ENCODE measurements at regions not wholly inside any gene's neighbourhood (a gene's known extent, or its start where the extent isn't known, plus 50 kb on each side); places are given as distances from the start of the nearest gene placed in this dataset.

DNA sequence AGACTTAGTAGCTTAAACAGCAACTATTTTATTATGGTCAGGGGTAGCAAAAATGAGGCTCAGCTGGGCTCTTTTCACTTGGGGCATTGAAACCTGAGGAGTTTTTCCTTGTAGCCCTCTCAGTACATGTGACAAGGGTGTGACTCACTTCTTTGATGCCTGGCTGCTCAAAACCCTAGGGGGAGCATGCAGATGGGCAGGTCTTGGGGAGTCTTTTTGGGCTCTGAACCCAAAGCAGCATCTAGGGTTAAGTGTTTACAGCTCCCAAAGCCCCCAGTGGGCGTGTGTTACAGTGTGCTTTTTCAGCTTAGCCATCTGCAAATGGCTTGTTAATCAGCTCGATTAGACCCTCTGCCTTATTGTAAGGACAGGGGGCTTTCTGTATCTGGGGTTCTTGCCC lies 1752.7 kb downstream of the PCDH7 start:
- Histone ChIP-seq H3K27me3 (ENCODE audit: control insufficient read depth in 1 of 2, insufficient read depth in 2 of 2, low read length in 2 of 2) (no peaks in the 10 kb centered on the region), H3K9me3 (ENCODE audit: low read length) (no peaks in the 10 kb centered on the region), H3K4me3 (ENCODE audit: low read depth in 1 of 2, low read length in 2 of 2) (no peak overlapping the region), H3K27ac (ENCODE audit: low read depth, low read length) (no peak overlapping the region), H3K36me3 (ENCODE audit: insufficient read depth, low read length) (no peaks in the 10 kb centered on the region), H3K9ac (ENCODE audit: low read length) (no peak overlapping the region), H3K4me1 (ENCODE audit: insufficient read depth, low read length) (no peaks in the 10 kb centered on the region)

DNA sequence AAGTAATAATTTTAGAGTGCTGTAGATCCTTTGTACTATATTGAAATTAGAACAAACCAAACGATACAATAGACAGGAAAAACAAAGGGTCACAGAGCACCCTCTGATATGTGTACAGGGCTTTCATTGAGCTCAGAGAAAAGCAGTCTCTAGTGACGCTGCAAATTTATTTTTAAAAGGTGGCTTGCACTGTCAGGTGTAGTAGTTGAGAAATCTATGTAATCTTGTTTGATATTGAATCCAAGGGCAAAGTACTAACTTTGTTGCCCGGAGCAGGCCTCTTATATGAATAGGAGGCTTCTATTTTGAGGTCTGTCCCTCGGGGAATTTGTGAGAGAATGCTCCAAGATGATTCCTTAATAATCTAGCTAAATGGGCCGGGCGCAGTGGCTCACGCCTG lies 1755.5 kb downstream of the PCDH7 start:
- no peak overlapping the region for H3K27ac ChIP-seq (ENCODE audit: low read depth, low read length)

DNA sequence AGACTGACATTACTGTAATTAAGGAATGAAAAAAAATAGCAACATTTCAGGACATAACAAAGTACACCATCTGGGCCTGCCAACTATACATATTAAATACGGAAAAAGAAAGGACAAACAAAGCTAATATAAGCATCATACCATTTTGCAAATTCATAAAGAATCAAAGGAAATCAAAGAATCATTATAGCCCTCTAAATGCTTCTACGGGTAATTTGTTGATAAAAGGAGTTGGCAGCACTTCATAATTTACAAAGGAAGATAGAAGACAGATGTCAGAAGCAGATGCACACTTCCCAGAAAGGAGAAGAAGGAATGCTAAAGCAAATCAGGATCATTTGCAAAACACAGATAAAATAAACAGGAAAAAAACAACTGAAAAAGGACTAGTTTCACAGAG lies 1757.3 kb downstream of the PCDH7 start:
- no peak overlapping the region for H3K4me3 ChIP-seq (ENCODE audit: low read depth in 1 of 2, low read length in 2 of 2)
- H3K9ac ChIP-seq (ENCODE audit: low read length) = no peak overlapping the region
- H3K27me3 ChIP-seq (ENCODE audit: control insufficient read depth in 1 of 2, insufficient read depth in 2 of 2, low read length in 2 of 2) = no peaks in the 10 kb centered on the region
- H3K27ac ChIP-seq (ENCODE audit: low read depth, low read length) = no peak overlapping the region
- H3K36me3 ChIP-seq (ENCODE audit: insufficient read depth, low read length) = no peaks in the 10 kb centered on the region
- no peaks in the 10 kb centered on the region for H3K9me3 ChIP-seq (ENCODE audit: low read length)
- H3K4me1 ChIP-seq (ENCODE audit: insufficient read depth, low read length) = no peaks in the 10 kb centered on the region

More for the DNA sequence above, 1755.5 kb downstream of the PCDH7 start:
- Histone ChIP-seq H3K4me3 (ENCODE audit: low read depth in 1 of 2, low read length in 2 of 2) (no peak overlapping the region), H3K4me1 (ENCODE audit: insufficient read depth, low read length) (no peaks in the 10 kb centered on the region), H3K27me3 (ENCODE audit: control insufficient read depth in 1 of 2, insufficient read depth in 2 of 2, low read length in 2 of 2) (no peaks in the 10 kb centered on the region), H3K9me3 (ENCODE audit: low read length) (no peaks in the 10 kb centered on the region), H3K36me3 (ENCODE audit: insufficient read depth, low read length) (no peaks in the 10 kb centered on the region), H3K9ac (ENCODE audit: low read length) (no peak overlapping the region)

- no peaks in the 10 kb centered on the region for H3K27me3 ChIP-seq (ENCODE audit: control insufficient read depth in 1 of 2, insufficient read depth in 2 of 2, low read length in 2 of 2)
- H3K4me3 ChIP-seq (ENCODE audit: low read depth in 1 of 2, low read length in 2 of 2) = no peak overlapping the region
- H3K4me1 ChIP-seq (ENCODE audit: insufficient read depth, low read length) = no peaks in the 10 kb centered on the region
- H3K9ac ChIP-seq (ENCODE audit: low read length) = no peak overlapping the region
- H3K9me3 ChIP-seq (ENCODE audit: low read length) = no peaks in the 10 kb centered on the region
- H3K27ac ChIP-seq (ENCODE audit: low read depth, low read length) = no peak overlapping the region
- H3K36me3 ChIP-seq (ENCODE audit: insufficient read depth, low read length) = no peaks in the 10 kb centered on the region
Observed at GRCh38 chr4:32485956-32486355, 1765.8 kb downstream of the PCDH7 start.

- Histone ChIP-seq H3K4me1 (ENCODE audit: insufficient read depth, low read length) (no peaks in the 10 kb centered on the region), H3K27ac (ENCODE audit: low read depth, low read length) (no peak overlapping the region), H3K9ac (ENCODE audit: low read length) (no peak overlapping the region), H3K27me3 (ENCODE audit: control insufficient read depth in 1 of 2, insufficient read depth in 2 of 2, low read length in 2 of 2) (no peaks in the 10 kb centered on the region), H3K36me3 (ENCODE audit: insufficient read depth, low read length) (no peaks in the 10 kb centered on the region), H3K9me3 (ENCODE audit: low read length) (no peaks in the 10 kb centered on the region), H3K4me3 (ENCODE audit: low read depth in 1 of 2, low read length in 2 of 2) (no peak overlapping the region)
Observed at GRCh38 chr4:32488690-32489089, 1768.5 kb downstream of the PCDH7 start.

DNA sequence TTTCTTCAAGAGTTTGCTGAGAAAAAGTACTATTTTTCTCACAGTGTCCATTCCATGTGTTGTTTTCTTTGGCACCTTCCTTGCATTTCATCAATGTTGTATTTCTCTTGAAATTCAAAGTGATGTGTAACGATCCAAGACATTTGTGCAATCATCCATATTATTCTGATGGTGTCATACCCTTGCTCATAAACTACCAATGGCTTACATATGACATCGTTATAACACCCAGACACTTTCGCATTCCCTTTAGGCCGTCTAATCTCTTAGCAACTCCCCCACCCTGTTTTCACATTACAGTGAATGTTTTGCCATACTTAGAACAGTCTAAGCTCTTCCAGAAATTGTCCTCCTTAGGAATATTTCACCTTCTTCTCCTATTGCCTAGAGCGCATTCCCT lies 1779.0 kb downstream of the PCDH7 start:
- Histone ChIP-seq H3K4me3 (ENCODE audit: low read depth in 1 of 2, low read length in 2 of 2) (no peak overlapping the region), H3K36me3 (ENCODE audit: insufficient read depth, low read length) (no peaks in the 10 kb centered on the region), H3K27ac (ENCODE audit: low read depth, low read length) (no peak overlapping the region), H3K9me3 (ENCODE audit: low read length) (no peaks in the 10 kb centered on the region), H3K4me1 (ENCODE audit: insufficient read depth, low read length) (no peaks in the 10 kb centered on the region), H3K27me3 (ENCODE audit: control insufficient read depth in 1 of 2, insufficient read depth in 2 of 2, low read length in 2 of 2) (no peaks in the 10 kb centered on the region), H3K9ac (ENCODE audit: low read length) (no peak overlapping the region)

DNA sequence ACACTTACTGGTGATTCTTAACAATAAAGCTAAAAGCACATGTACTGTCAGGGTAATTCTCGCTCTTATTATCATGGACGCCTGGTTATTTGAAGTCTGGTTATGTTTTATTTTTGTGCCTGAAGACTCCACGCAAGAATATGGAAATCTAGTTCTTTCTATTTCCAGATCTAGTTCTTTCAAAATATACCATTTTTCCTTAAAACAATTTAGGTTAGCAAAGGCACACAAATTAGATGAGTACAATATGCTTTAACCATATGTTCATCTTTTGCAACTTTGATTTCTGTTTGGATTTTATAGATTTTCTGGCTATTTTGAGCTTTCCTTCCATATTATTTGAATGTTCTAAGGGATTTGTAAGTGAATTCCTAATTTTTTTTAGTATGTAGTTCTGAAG lies 1783.1 kb downstream of the PCDH7 start:
- no peaks in the 10 kb centered on the region for H3K36me3 ChIP-seq (ENCODE audit: insufficient read depth, low read length)
- no peak overlapping the region for H3K4me3 ChIP-seq (ENCODE audit: low read depth in 1 of 2, low read length in 2 of 2)
- no peak overlapping the region for H3K27ac ChIP-seq (ENCODE audit: low read depth, low read length)
- no peaks in the 10 kb centered on the region for H3K27me3 ChIP-seq (ENCODE audit: control insufficient read depth in 1 of 2, insufficient read depth in 2 of 2, low read length in 2 of 2)
- H3K9ac ChIP-seq (ENCODE audit: low read length) = no peak overlapping the region
- H3K4me1 ChIP-seq (ENCODE audit: insufficient read depth, low read length) = no peaks in the 10 kb centered on the region
- H3K9me3 ChIP-seq (ENCODE audit: low read length) = no peaks in the 10 kb centered on the region

- Histone ChIP-seq H3K36me3 (ENCODE audit: insufficient read depth, low read length) (no peaks in the 10 kb centered on the region), H3K4me3 (ENCODE audit: low read depth in 1 of 2, low read length in 2 of 2) (no peak overlapping the region), H3K27ac (ENCODE audit: low read depth, low read length) (no peak overlapping the region), H3K27me3 (ENCODE audit: control insufficient read depth in 1 of 2, insufficient read depth in 2 of 2, low read length in 2 of 2) (no peaks in the 10 kb centered on the region), H3K9ac (ENCODE audit: low read length) (no peak overlapping the region), H3K4me1 (ENCODE audit: insufficient read depth, low read length) (no peaks in the 10 kb centered on the region), H3K9me3 (ENCODE audit: low read length) (no peaks in the 10 kb centered on the region)
Observed at GRCh38 chr4:32506067-32506466, 1785.9 kb downstream of the PCDH7 start.

GRCh38 chr4:32519060-32519459 lies 1798.9 kb downstream of the PCDH7 start:
- no peak overlapping the region for H3K4me3 ChIP-seq (ENCODE audit: low read depth in 1 of 2, low read length in 2 of 2)
- H3K4me1 ChIP-seq (ENCODE audit: insufficient read depth, low read length) = no peaks in the 10 kb centered on the region
- H3K36me3 ChIP-seq (ENCODE audit: insufficient read depth, low read length) = no peaks in the 10 kb centered on the region
- no peak overlapping the region for H3K27ac ChIP-seq (ENCODE audit: low read depth, low read length)
- no peak overlapping the region for H3K9ac ChIP-seq (ENCODE audit: low read length)
- H3K9me3 ChIP-seq (ENCODE audit: low read length) = no peaks in the 10 kb centered on the region
- no peaks in the 10 kb centered on the region for H3K27me3 ChIP-seq (ENCODE audit: control insufficient read depth in 1 of 2, insufficient read depth in 2 of 2, low read length in 2 of 2)

DNA sequence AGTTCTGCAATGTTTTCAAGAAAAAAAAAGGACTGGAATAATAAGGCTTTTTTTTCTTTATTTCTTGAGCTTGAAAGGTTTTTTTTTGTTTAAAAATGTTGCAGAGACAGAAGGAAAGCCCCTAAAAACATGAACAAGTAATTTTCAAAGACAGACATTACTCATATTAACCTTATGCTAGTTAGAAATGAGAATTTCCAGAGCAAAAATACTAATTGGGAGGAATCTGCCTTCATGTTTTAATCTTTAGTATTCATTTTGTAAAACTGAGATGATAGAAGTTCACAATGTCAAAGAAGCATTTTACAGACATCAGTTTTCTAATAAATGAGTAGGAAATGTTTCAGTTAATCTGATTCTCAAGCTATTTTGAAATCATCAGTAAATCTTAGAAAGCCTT lies 1805.3 kb downstream of the PCDH7 start:
- no peaks in the 10 kb centered on the region for H3K36me3 ChIP-seq (ENCODE audit: insufficient read depth, low read length)
- no peaks in the 10 kb centered on the region for H3K4me1 ChIP-seq (ENCODE audit: insufficient read depth, low read length)
- no peak overlapping the region for H3K4me3 ChIP-seq (ENCODE audit: low read depth in 1 of 2, low read length in 2 of 2)
- H3K9ac ChIP-seq (ENCODE audit: low read length) = no peak overlapping the region
- no peaks in the 10 kb centered on the region for H3K9me3 ChIP-seq (ENCODE audit: low read length)
- no peaks in the 10 kb centered on the region for H3K27me3 ChIP-seq (ENCODE audit: control insufficient read depth in 1 of 2, insufficient read depth in 2 of 2, low read length in 2 of 2)
- no peak overlapping the region for H3K27ac ChIP-seq (ENCODE audit: low read depth, low read length)

DNA sequence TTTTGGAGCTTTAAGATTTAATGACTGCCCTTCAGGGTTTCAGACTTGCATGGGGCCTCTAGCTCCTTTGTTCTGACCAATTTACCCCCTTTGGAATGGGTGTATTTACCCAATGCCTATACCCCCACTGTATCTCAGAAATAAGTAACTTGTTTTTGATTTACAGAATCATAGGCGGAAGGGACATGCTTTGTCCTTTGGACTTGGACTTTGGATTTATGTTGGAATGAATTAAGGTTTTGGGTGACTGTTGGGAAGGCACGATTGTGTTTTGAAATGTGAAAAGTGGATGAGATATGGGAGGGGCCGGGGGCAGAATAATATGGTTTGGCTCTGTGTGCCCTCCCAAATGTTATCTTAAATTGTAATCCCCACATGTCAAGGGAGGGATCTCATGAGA lies 1824.7 kb downstream of the PCDH7 start:
- no peaks in the 10 kb centered on the region for H3K36me3 ChIP-seq (ENCODE audit: insufficient read depth, low read length)
- no peak overlapping the region for H3K4me3 ChIP-seq (ENCODE audit: low read depth in 1 of 2, low read length in 2 of 2)
- H3K27ac ChIP-seq (ENCODE audit: low read depth, low read length) = no peak overlapping the region
- no peaks in the 10 kb centered on the region for H3K27me3 ChIP-seq (ENCODE audit: control insufficient read depth in 1 of 2, insufficient read depth in 2 of 2, low read length in 2 of 2)
- H3K9me3 ChIP-seq (ENCODE audit: low read length) = no peaks in the 10 kb centered on the region
- H3K9ac ChIP-seq (ENCODE audit: low read length) = no peak overlapping the region
- no peaks in the 10 kb centered on the region for H3K4me1 ChIP-seq (ENCODE audit: insufficient read depth, low read length)

- Histone ChIP-seq H3K4me3 (ENCODE audit: low read depth in 1 of 2, low read length in 2 of 2) (no peak overlapping the region), H3K9ac (ENCODE audit: low read length) (no peak overlapping the region), H3K9me3 (ENCODE audit: low read length) (no peaks in the 10 kb centered on the region), H3K4me1 (ENCODE audit: insufficient read depth, low read length) (no peaks in the 10 kb centered on the region), H3K27me3 (ENCODE audit: control insufficient read depth in 1 of 2, insufficient read depth in 2 of 2, low read length in 2 of 2) (no peaks in the 10 kb centered on the region), H3K27ac (ENCODE audit: low read depth, low read length) (no peak overlapping the region), H3K36me3 (ENCODE audit: insufficient read depth, low read length) (no peaks in the 10 kb centered on the region)
Observed at GRCh38 chr4:32551943-32552342, 1831.8 kb downstream of the PCDH7 start.
